ENCODE measurements at regions not wholly inside any gene's neighbourhood (a gene's known extent, or its start where the extent isn't known, plus 50 kb on each side); places are given as distances from the start of the nearest gene placed in this dataset.

GRCh38 chr7:84654273-84654672 is 459.7 kb upstream of the SEMA3A start:
- Histone ChIP-seq H3K36me3 (ENCODE audit: low read depth) (no peaks in the 10 kb centered on the region), H3K9me3 (no peaks in the 10 kb centered on the region), H3K4me3 (no peak overlapping the region), H3K4me1 (ENCODE audit: low read depth) (no peaks in the 10 kb centered on the region)
- intact Hi-C loops (cut with DNase I, micrococcal nuclease): no loop called here
- ATAC-seq: no peak
- DNase-seq: no peak
- TF ChIP-seq CTCF (IDR thresholded peaks at IDR 0.05): no peak

GRCh38 chr7:84651876-84652275 is 457.3 kb upstream of the SEMA3A start:
- DNase-seq (no peak), ATAC-seq (no peak)
- H3K4me3 ChIP-seq: no peak overlapping the region
- intact Hi-C loops (cut with DNase I, micrococcal nuclease): no loop called here
- no peaks in the 10 kb centered on the region for H3K4me1 ChIP-seq (ENCODE audit: low read depth)
- no peaks in the 10 kb centered on the region for H3K9me3 ChIP-seq
- H3K36me3 ChIP-seq (ENCODE audit: low read depth): no peaks in the 10 kb centered on the region
- no peak for TF ChIP-seq CTCF (IDR thresholded peaks at IDR 0.05)

DNA sequence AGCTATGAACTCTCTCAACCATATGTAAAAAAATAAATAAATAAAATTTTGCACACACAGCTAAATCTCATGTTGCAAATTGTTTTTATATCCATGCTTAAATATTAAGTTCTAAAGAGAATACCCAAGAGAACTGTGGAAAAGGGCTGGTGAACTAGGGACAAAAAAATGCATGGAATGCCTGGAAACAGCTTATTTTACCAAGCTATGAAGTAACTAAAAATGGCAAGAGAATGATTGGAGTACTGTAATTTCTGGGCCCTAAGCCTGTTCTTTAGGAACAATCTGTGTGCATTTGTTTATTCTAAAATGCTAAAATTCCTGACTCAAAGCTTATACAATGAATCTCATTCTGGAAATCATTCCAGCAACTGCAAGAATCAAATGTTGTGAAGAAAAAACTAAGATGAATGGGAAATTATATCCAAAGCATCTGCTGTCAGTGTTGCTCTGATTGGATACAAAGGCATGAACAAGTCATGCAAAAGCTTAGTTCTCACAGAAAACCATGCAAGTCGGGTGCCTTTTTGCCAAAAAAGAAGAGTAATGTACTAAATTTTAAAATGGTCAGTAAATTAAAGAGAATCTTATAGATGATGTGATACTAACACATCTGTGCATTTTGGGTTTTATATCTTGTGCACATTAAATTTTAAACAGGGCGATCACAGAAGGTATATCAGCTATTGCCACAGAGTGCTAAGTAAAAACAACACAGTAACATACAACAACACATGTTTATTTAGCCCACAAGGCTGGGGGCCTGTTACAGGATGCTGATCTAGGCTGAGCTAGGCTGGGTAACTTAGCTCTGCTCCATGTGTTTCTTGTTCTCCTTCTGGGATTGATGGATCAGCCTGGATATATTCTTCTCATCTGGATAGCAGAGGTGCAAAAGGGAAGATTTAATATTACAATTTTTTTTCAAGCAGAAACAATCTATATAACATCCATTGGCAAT is 453.5 kb upstream of the SEMA3A start:
- no peak overlapping the region for H3K4me3 ChIP-seq
- no peak for DNase-seq
- ATAC-seq: no peak
- H3K36me3 ChIP-seq (ENCODE audit: low read depth): no peaks in the 10 kb centered on the region
- TF ChIP-seq CTCF (IDR thresholded peaks at IDR 0.05): no peak
- no peaks in the 10 kb centered on the region for H3K9me3 ChIP-seq
- intact Hi-C loops (cut with DNase I, micrococcal nuclease): no loop called here
- H3K4me1 ChIP-seq (ENCODE audit: low read depth): no peaks in the 10 kb centered on the region

- ATAC-seq (no peak), DNase-seq (no peak)
- H3K36me3 ChIP-seq (ENCODE audit: low read depth): no peaks in the 10 kb centered on the region
- no peak overlapping the region for H3K4me3 ChIP-seq
- intact Hi-C loops (cut with DNase I, micrococcal nuclease): no loop called here
- no peaks in the 10 kb centered on the region for H3K9me3 ChIP-seq
- H3K4me1 ChIP-seq (ENCODE audit: low read depth): no peaks in the 10 kb centered on the region
- no peak for TF ChIP-seq CTCF (IDR thresholded peaks at IDR 0.05)
These were observed 448.0 kb upstream of the SEMA3A start for GRCh38 chr7:84642611-84643010.

DNA sequence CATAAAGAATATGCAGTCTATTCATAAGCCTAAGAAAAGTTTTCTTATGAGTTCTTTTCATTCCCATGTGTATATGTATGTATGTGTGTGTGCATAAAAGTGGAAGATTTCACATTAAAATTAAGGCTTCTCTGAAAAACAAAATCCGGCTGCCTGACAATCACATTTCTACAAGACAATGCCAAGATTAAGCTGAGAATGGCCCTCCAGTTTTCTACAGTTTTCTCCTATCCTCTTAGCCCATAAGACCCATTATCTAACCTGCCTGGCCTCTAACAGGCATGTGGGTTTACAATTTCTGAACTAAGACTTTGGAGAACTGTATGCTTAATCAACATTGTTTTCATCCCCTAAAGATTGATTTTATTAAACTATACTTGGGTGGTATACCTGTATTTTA is 446.0 kb upstream of the SEMA3A start:
- H3K9me3 ChIP-seq: no peaks in the 10 kb centered on the region
- H3K4me3 ChIP-seq: no peak overlapping the region
- no peaks in the 10 kb centered on the region for H3K36me3 ChIP-seq (ENCODE audit: low read depth)
- DNase-seq (no peak), ATAC-seq (no peak)
- intact Hi-C loops (cut with DNase I, micrococcal nuclease): no loop called here
- TF ChIP-seq CTCF (IDR thresholded peaks at IDR 0.05): no peak
- no peaks in the 10 kb centered on the region for H3K4me1 ChIP-seq (ENCODE audit: low read depth)

Data from mucosa of descending colon (tissue), 3 donors.